IMR-90 (cell line): ENCODE measurements at regions not wholly inside any gene's neighbourhood (a gene's known extent, or its start where the extent isn't known, plus 50 kb on each side); places are given as distances from the start of the nearest gene placed in this dataset.

Source experiments
- CTCF ChIP-seq: conservative IDR thresholded peaks from 2 replicates; pipeline ENCODE4 v1.5.1; 2012; ENCODE audit warnings: mild to moderate bottlenecking, low read depth, low read length, improper control_type of control experiment
- ELK1 ChIP-seq: fragments of 150-350 bp; IDR thresholded peaks from 2 replicates; pipeline ENCODE4 v1.6.1; 2016; ENCODE audit warnings: low read depth, mild to moderate bottlenecking, low read length, moderate library complexity, borderline replicate concordance
- MXI1 ChIP-seq: IDR thresholded peaks from 2 replicates; pipeline ENCODE4 v1.6.1; 2012; ENCODE audit warnings: low read depth, mild to moderate bottlenecking, low read length, moderate library complexity, borderline replicate concordance
- POLR2A ChIP-seq: IDR thresholded peaks from 2 replicates; pipeline ENCODE4 v1.6.1; 2012; ENCODE audit warnings: mild to moderate bottlenecking, low read depth, low read length
- RAD21 ChIP-seq: IDR thresholded peaks from 2 replicates; pipeline ENCODE4 v1.6.1; 2012; ENCODE audit warnings: low read length, improper control_type of control experiment
- SMC3 ChIP-seq: fragments of 150-350 bp; IDR thresholded peaks from 2 replicates; pipeline ENCODE4 v1.6.1; 2016; ENCODE audit warnings: low read depth, mild to moderate bottlenecking, antibody characterized with exemption, low read length, moderate library complexity

GRCh38 chr6:33956206-33956605 lies 152.4 kb upstream of the MLN start:
- TF ChIP-seq CTCF (no peak), RAD21 (no peak), POLR2A (no peak), MXI1 (no peak), SMC3 (no peak), ELK1 (no peak)
